Breast epithelium (tissue), 3 donors: ENCODE measurements at regions not wholly inside any gene's neighbourhood (a gene's known extent, or its start where the extent isn't known, plus 50 kb on each side); places are given as distances from the start of the nearest gene placed in this dataset.

Experiments
- POLR2A ChIP-seq: fragments of 450-650 bp; IDR thresholded peaks from one replicate; pipeline ENCODE4 v1.6.1; 2016; ENCODE audit warnings: antibody characterized with exemption, mild to moderate bottlenecking, moderate library complexity
- TF ChIP-seq, protein P1 (sequence below), 3 donors: fragments of 450-650 bp; IDR thresholded peaks; one replicate each; pipeline ENCODE4 v1.5.1; 2016 to 2017; ENCODE audit warnings: antibody characterized with exemption in 3 of 3, mild to moderate bottlenecking in 3 of 3, moderate library complexity in 3 of 3

DNA sequence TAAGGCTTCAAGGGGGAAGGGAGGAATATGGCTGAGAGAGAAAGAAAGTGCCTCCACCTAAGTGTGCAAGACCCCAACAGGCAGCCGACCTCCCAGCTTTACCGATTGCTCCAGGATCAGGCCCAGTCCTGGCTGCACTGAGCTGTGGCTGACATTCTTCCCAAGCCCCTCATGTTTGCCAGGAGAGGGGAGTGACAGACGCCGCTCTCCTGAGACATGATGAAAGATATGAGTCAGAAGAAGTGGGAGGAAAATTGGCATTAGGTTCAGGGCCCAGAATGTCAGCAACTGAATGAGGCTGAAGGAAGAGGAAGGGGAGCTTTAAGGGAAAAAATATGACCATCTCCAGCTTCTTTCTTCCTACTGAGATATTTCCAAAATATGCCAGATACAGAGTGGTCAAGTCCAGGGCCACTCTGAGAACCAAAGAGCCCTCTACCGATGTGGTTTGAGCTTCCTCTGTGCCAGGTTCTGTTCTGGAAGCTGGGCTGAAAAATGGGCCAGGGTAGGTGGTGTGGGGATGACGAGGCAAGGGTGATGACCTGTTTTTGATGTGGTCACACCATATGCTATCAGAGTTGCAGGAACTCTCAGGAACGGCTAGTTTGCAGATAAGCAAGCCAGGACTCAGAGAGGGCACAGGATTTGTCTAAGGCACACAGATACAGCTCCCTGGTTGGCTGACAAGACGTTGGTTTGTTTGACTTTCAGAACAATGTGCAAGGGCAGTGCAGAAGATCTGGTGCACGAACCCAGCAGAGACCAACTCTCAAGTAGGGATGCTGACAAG is 176.7 kb downstream of the SOX9 start:
- TF ChIP-seq, protein P1, sequence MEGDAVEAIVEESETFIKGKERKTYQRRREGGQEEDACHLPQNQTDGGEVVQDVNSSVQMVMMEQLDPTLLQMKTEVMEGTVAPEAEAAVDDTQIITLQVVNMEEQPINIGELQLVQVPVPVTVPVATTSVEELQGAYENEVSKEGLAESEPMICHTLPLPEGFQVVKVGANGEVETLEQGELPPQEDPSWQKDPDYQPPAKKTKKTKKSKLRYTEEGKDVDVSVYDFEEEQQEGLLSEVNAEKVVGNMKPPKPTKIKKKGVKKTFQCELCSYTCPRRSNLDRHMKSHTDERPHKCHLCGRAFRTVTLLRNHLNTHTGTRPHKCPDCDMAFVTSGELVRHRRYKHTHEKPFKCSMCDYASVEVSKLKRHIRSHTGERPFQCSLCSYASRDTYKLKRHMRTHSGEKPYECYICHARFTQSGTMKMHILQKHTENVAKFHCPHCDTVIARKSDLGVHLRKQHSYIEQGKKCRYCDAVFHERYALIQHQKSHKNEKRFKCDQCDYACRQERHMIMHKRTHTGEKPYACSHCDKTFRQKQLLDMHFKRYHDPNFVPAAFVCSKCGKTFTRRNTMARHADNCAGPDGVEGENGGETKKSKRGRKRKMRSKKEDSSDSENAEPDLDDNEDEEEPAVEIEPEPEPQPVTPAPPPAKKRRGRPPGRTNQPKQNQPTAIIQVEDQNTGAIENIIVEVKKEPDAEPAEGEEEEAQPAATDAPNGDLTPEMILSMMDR (IDR thresholded peaks at IDR 0.05) = no peak
- no peak for TF ChIP-seq POLR2A
